Stimulated activated CD4-positive, alpha-beta T cell treated with anti-CD3 and anti-CD28 coated beads, Interleukin-1b, Interleukin-23, amount 100 ng/mL, for 48 hours (primary cell): ENCODE measurements at regions not wholly inside any gene's neighbourhood (a gene's known extent, or its start where the extent isn't known, plus 50 kb on each side); places are given as distances from the start of the nearest gene placed in this dataset.
"Not testable (repeated sequence)": the region's sequence is repeated elsewhere in the genome, so short reads cannot be mapped to it uniquely, and the experiment has no call there.

ENCODE experiments used
- DNase-seq: peaks from one replicate; pipeline ENCODE4 v3.0.0-alpha.2; 2020

GRCh38 chr19:28614634-28615545 lies 598.1 kb downstream of the UQCRFS1 start:
- no peak for DNase-seq

GRCh38 chr19:28612275-28612769 lies 600.6 kb downstream of the UQCRFS1 start:
- DNase-seq, result no peak

- not testable (repeated sequence) for DNase-seq
Measured at GRCh38 chr19:28611227-28611914, 601.6 kb downstream of the UQCRFS1 start.

- no peak for DNase-seq
Measured at GRCh38 chr19:28610731-28611130, 602.2 kb downstream of the UQCRFS1 start.

- DNase-seq, result no peak
Measured at GRCh38 chr19:28609944-28610343, 603.0 kb downstream of the UQCRFS1 start.

- no peak for DNase-seq
Measured at GRCh38 chr19:28609091-28609755, 603.7 kb downstream of the UQCRFS1 start.

GRCh38 chr19:28608292-28608691 lies 604.7 kb downstream of the UQCRFS1 start:
- no peak for DNase-seq

- no peak for DNase-seq
Measured at GRCh38 chr19:28607066-28607583, 605.8 kb downstream of the UQCRFS1 start.

- DNase-seq, result no peak
Measured at GRCh38 chr19:28606269-28607032, 606.5 kb downstream of the UQCRFS1 start.

- DNase-seq, result no peak
Measured at GRCh38 chr19:28605501-28606268, 607.3 kb downstream of the UQCRFS1 start.

GRCh38 chr19:28603453-28603852 lies 609.5 kb downstream of the UQCRFS1 start:
- no peak for DNase-seq

GRCh38 chr19:28602675-28603298 lies 610.2 kb downstream of the UQCRFS1 start:
- DNase-seq, result no peak

GRCh38 chr19:28601723-28602440 lies 611.1 kb downstream of the UQCRFS1 start:
- no peak for DNase-seq

- no peak for DNase-seq
Measured at GRCh38 chr19:28598861-28599260, 614.1 kb downstream of the UQCRFS1 start.

- no peak for DNase-seq
Measured at GRCh38 chr19:28596561-28597071, 616.3 kb downstream of the UQCRFS1 start.

GRCh38 chr19:28595722-28596480 lies 617.0 kb downstream of the UQCRFS1 start:
- no peak for DNase-seq

GRCh38 chr19:28594737-28595136 lies 618.2 kb downstream of the UQCRFS1 start:
- no peak for DNase-seq

- not testable (repeated sequence) for DNase-seq
Measured at GRCh38 chr19:28589991-28590411, 623.0 kb downstream of the UQCRFS1 start.

- DNase-seq, result no peak
Measured at GRCh38 chr19:28586474-28586873, 626.5 kb downstream of the UQCRFS1 start.
